Osteocyte (in vitro differentiated cells): ENCODE measurements at regions not wholly inside any gene's neighbourhood (a gene's known extent, or its start where the extent isn't known, plus 50 kb on each side); places are given as distances from the start of the nearest gene placed in this dataset.

Source experiments
- DNase-seq: peaks from one replicate; pipeline ENCODE4 v3.0.0; 2021; ENCODE audit warnings: mixed read lengths; ENCODE audit not compliant: unreplicated experiment; ENCODE audit errors: extremely low spot score
- H3K27ac Mint-ChIP-seq: one replicate; pipeline ENCODE4 v1.8.0; 2021; ENCODE audit warnings: mild to moderate bottlenecking, mixed read lengths; ENCODE audit not compliant: unreplicated experiment
- H3K27me3 Mint-ChIP-seq: one replicate; pipeline ENCODE4 v1.8.0; 2021; ENCODE audit warnings: mixed read lengths; ENCODE audit not compliant: unreplicated experiment
- H3K36me3 Mint-ChIP-seq: one replicate; pipeline ENCODE4 v1.8.0; 2021; ENCODE audit warnings: mixed read lengths; ENCODE audit not compliant: unreplicated experiment
- H3K4me1 Mint-ChIP-seq: one replicate; pipeline ENCODE4 v1.8.0; 2021; ENCODE audit warnings: mixed read lengths; ENCODE audit not compliant: unreplicated experiment
- H3K4me3 Mint-ChIP-seq: one replicate; pipeline ENCODE4 v1.8.0; 2021; ENCODE audit warnings: mild to moderate bottlenecking, moderate library complexity, mixed read lengths; ENCODE audit not compliant: unreplicated experiment
- H3K9me3 Mint-ChIP-seq: one replicate; pipeline ENCODE4 v1.8.0; 2021; ENCODE audit warnings: mixed read lengths; ENCODE audit not compliant: unreplicated experiment
- CTCF ChIP-seq: fragments of 200-600 bp; sonication (generic); IDR thresholded peaks from 2 replicates; pipeline ENCODE4 v1.5.0; 2021; ENCODE audit warnings: antibody characterized with exemption, mild to moderate bottlenecking, moderate library complexity

- Mint-ChIP-seq H3K4me3 (no peak overlapping the region), H3K27me3 (no peaks in the 10 kb centered on the region), H3K4me1 (no peaks in the 10 kb centered on the region), H3K36me3 (no peaks in the 10 kb centered on the region), H3K9me3 (peaks cover 9% of the 10 kb centered on the region), H3K27ac (no peak overlapping the region)
- no peak for TF ChIP-seq CTCF
- no peak for DNase-seq
Measured at GRCh38 chr4:36779601-36780000, 464.9 kb upstream of the NWD2 start.

GRCh38 chr4:36785973-36786372 lies 458.6 kb upstream of the NWD2 start:
- Mint-ChIP-seq H3K27ac (no peak overlapping the region), H3K4me1 (no peaks in the 10 kb centered on the region), H3K9me3 (peaks cover 4% of the 10 kb centered on the region), H3K4me3 (no peak overlapping the region), H3K27me3 (no peaks in the 10 kb centered on the region), H3K36me3 (no peaks in the 10 kb centered on the region)
- TF ChIP-seq CTCF: no peak
- no peak for DNase-seq

GRCh38 chr4:36786519-36786918 lies 458.0 kb upstream of the NWD2 start:
- Mint-ChIP-seq H3K27ac (no peak overlapping the region), H3K36me3 (no peaks in the 10 kb centered on the region), H3K4me3 (no peak overlapping the region), H3K27me3 (no peaks in the 10 kb centered on the region), H3K9me3 (peaks cover 4% of the 10 kb centered on the region), H3K4me1 (no peaks in the 10 kb centered on the region)
- no peak for TF ChIP-seq CTCF
- no peak for DNase-seq

- no peaks in the 10 kb centered on the region for H3K4me1 Mint-ChIP-seq
- no peak overlapping the region for H3K4me3 Mint-ChIP-seq
- no peaks in the 10 kb centered on the region for H3K27me3 Mint-ChIP-seq
- peaks cover 11% of the 10 kb centered on the region for H3K9me3 Mint-ChIP-seq
- no peak for TF ChIP-seq CTCF
- H3K27ac Mint-ChIP-seq: no peak overlapping the region
- no peaks in the 10 kb centered on the region for H3K36me3 Mint-ChIP-seq
- DNase-seq: no peak
Measured at GRCh38 chr4:36794716-36795115, 449.8 kb upstream of the NWD2 start.

GRCh38 chr4:36812149-36812548 lies 432.4 kb upstream of the NWD2 start:
- Mint-ChIP-seq H3K27me3 (no peaks in the 10 kb centered on the region), H3K4me1 (no peaks in the 10 kb centered on the region), H3K36me3 (no peaks in the 10 kb centered on the region), H3K27ac (no peak overlapping the region), H3K9me3 (peaks cover 3% of the 10 kb centered on the region), H3K4me3 (no peak overlapping the region)
- DNase-seq: no peak
- no peak for TF ChIP-seq CTCF
